ENCODE measurements at regions not wholly inside any gene's neighbourhood (a gene's known extent, or its start where the extent isn't known, plus 50 kb on each side); places are given as distances from the start of the nearest gene placed in this dataset.

GRCh38 chr15:25565470-25566264 lies 126.8 kb upstream of the UBE3A start:
- no peak overlapping the region for H3K4me3 ChIP-seq (replicated peaks in 1 of 2; ENCODE audit: low read depth in 2 of 2, low read length in 2 of 2)
- TF ChIP-seq, protein P1, sequence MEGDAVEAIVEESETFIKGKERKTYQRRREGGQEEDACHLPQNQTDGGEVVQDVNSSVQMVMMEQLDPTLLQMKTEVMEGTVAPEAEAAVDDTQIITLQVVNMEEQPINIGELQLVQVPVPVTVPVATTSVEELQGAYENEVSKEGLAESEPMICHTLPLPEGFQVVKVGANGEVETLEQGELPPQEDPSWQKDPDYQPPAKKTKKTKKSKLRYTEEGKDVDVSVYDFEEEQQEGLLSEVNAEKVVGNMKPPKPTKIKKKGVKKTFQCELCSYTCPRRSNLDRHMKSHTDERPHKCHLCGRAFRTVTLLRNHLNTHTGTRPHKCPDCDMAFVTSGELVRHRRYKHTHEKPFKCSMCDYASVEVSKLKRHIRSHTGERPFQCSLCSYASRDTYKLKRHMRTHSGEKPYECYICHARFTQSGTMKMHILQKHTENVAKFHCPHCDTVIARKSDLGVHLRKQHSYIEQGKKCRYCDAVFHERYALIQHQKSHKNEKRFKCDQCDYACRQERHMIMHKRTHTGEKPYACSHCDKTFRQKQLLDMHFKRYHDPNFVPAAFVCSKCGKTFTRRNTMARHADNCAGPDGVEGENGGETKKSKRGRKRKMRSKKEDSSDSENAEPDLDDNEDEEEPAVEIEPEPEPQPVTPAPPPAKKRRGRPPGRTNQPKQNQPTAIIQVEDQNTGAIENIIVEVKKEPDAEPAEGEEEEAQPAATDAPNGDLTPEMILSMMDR (IDR thresholded peaks at IDR 0.05; ENCODE audit: low read depth, low read length): no peak
- DNase-seq (ENCODE audit: low read depth in 2 of 2): no peak

- TF ChIP-seq, protein P1 (IDR thresholded peaks at IDR 0.05; ENCODE audit: low read depth, low read length): no peak
Measured at GRCh38 chr15:25563596-25563995, 124.8 kb upstream of the UBE3A start.

DNA sequence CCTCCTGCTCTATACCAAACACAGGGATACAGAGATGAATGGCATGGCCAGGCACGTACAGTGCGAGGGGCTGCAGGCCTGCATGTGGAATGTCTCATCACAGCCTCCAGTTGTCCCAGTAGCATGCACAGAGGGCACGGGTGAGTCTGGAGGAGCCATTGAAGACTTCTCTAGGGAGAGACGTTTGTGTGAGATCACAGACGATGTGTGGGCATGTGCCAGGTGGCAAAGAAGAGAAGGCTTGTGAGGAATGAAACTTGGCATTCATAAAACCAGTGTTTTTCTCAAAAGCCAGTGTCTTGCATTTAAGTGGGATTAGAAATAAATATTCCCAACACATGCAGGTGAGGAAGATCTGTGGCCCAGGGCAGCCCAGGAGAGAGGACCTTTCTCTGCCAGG lies 119.1 kb upstream of the UBE3A start:
- no peak for DNase-seq (ENCODE audit: low read depth in 2 of 2)
- TF ChIP-seq, protein P1 (IDR thresholded peaks at IDR 0.05; ENCODE audit: low read depth, low read length): no peak
- no peak overlapping the region for H3K4me3 ChIP-seq (replicated peaks in 1 of 2; ENCODE audit: low read depth in 2 of 2, low read length in 2 of 2)

More at GRCh38 chr15:25563596-25563995, 124.8 kb upstream of the UBE3A start:
- no peak for DNase-seq (ENCODE audit: low read depth in 2 of 2)
- H3K4me3 ChIP-seq (replicated peaks in 1 of 2; ENCODE audit: low read depth in 2 of 2, low read length in 2 of 2): no peak overlapping the region

- H3K4me3 ChIP-seq (replicated peaks in 1 of 2; ENCODE audit: low read depth in 2 of 2, low read length in 2 of 2): no peak overlapping the region
- TF ChIP-seq, protein P1 (IDR thresholded peaks at IDR 0.05; ENCODE audit: low read depth, low read length): no peak
- no peak for DNase-seq (ENCODE audit: low read depth in 2 of 2)
Measured at GRCh38 chr15:25556136-25556535, 117.3 kb upstream of the UBE3A start.

DNA sequence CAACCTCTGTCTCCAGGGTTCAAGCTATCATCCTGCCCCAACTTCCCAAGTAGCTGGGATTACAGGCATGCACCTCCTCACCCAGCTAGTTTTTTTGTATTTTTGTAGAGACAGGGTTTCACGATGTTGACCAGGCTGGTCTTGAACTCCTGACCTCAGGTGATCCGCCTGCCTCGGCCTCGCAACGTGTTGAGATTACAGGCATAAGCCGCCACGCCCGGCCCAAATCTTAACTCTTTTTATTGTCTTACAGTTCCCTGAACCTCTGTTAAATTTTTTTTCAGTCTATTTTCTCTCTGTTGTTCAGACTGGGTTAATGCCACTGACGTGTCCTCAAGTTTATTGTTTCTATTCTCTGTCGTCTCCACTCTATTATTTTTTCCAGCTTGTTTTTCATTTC lies 115.8 kb upstream of the UBE3A start:
- no peak overlapping the region for H3K4me3 ChIP-seq (replicated peaks in 1 of 2; ENCODE audit: low read depth in 2 of 2, low read length in 2 of 2)
- DNase-seq (ENCODE audit: low read depth in 2 of 2): no peak
- TF ChIP-seq, protein P1 (IDR thresholded peaks at IDR 0.05; ENCODE audit: low read depth, low read length): no peak

GRCh38 chr15:25548600-25548999 lies 109.8 kb upstream of the UBE3A start:
- H3K4me3 ChIP-seq (replicated peaks in 1 of 2; ENCODE audit: low read depth in 2 of 2, low read length in 2 of 2): no peak overlapping the region
- DNase-seq (ENCODE audit: low read depth in 2 of 2): no peak
- TF ChIP-seq, protein P1 (IDR thresholded peaks at IDR 0.05; ENCODE audit: low read depth, low read length): no peak

Data from cardiac fibroblast (primary cell).